HS-5 (cell line): ENCODE measurements at regions not wholly inside any gene's neighbourhood (a gene's known extent, or its start where the extent isn't known, plus 50 kb on each side); places are given as distances from the start of the nearest gene placed in this dataset.
"Not testable (repeated sequence)": the region's sequence is repeated elsewhere in the genome, so short reads cannot be mapped to it uniquely, and the experiment has no call there.

Source experiments
- DNase-seq: peaks from one replicate; pipeline ENCODE4 v3.0.0-alpha.2; 2012; ENCODE audit warnings: low read depth

- DNase-seq: no peak
Observed at GRCh38 chr3:182138393-182138792, 426.7 kb downstream of the SOX2 start.

DNA sequence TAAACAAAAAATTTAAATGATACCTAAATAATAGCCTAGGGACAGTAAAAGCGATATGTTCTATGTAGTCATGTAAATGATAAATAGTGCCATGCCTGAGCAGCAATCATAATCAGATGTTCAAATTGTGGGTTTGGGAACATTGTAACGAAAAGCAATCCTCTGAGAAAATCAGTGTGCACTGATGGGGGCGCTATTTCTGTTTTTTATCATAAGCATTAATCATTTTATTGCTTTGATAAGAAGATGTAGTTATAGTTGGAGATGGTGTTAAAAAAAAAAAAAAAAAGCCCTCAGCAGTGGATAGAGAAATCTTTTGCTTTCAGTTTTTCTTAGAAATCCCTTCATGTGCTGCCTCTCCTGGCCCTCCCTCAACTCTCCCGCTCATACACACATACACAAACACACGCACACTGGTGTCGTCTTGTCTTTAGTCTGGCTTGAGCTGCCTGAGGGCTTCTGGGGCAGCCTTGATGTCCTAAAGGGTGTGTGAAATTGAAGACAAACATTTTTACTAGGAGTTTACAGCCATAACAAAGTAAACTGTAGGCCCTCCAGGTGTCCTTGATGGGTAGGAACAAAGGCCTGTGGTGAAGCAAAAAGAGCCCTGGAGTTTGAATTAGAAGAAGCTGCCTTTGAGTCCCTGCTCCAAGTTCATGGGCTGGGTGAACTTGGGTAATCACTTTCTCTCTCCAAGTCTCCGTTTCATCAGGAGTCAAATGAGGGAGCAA is 428.1 kb downstream of the SOX2 start:
- DNase-seq: no peak

DNA sequence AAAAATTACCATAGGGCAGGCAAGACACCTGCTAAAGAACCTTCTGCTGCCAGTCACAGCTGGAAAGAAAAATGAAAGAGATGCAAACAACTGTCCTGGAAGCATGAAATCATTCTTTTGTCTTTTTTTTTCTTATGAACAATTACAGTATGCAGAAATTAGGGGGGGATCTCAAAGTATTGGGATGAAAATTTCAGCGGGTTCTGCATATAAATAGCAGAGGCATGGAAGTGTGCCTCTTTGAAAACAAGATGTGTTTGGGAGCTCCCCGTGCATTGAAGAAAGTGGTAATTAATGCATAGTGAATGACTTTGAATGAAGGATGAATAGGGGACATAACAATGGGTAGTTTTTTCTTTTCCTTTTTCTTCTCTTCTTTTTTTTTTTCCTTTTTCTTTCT is 431.2 kb downstream of the SOX2 start:
- no peak for DNase-seq

GRCh38 chr3:182143903-182144302 is 432.2 kb downstream of the SOX2 start:
- DNase-seq: no peak

- DNase-seq: no peak
Observed at GRCh38 chr3:182148360-182148759, 436.6 kb downstream of the SOX2 start.

DNA sequence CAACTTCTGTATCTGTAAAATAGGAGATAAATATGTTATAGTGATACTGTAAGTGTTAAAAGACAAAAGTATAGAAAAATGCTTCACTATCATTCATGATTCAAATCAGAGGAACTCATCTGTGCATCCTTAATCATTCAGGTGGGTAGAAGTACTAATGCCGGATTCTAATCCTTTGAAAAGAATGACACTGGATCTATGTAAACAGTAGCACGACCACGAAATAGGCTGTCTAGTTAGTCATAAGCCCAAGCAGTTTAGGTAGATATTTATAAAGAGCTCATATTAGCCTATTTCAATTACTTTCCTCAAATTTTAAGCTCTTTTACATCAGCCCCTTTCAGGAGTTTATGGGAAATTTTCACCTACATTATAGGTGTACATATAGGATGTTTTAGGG is 437.9 kb downstream of the SOX2 start:
- no peak for DNase-seq

GRCh38 chr3:182156326-182156725 is 444.6 kb downstream of the SOX2 start:
- DNase-seq: not testable (repeated sequence)

DNA sequence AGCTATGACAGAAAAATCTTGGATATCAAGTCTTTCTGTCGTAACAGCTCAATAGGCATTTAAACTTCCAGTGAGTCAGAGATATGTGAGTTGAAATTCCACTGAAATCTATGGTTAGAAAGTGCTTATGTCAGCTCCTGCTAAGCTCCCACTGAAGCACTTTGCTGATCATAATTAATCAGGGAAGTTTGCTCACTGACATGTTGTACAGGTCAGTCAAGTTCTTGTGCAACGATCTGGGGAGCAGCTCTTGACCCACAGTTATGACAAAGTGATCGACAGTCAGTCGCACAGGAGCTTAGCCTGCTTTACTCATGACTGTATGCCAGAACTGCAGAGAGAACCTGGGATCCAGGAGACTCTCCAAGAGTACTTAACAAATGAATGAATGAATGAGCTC is 453.5 kb downstream of the SOX2 start:
- DNase-seq: no peak

DNA sequence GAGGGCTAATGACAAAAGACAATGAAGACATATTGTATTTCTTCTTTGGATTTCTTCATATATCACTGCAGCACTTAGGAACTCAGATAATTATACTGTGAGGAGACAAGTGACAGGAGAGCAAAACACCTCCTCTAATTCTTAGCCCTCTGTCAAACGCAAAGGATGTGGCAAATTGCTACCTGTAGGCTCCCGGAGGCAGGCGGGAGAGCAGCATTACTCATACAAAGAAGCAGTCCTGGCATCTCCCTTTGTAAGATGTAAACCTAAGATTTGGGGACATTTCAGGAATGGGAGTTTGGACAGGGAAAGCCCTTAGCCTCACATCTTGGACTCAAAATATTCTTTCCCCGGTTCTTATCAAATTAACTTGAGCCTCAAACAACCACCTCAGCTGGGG is 460.8 kb downstream of the SOX2 start:
- DNase-seq: no peak

- no peak for DNase-seq
Observed at GRCh38 chr3:182178488-182179200, 466.9 kb downstream of the SOX2 start.

GRCh38 chr3:182179631-182180030 is 467.9 kb downstream of the SOX2 start:
- DNase-seq: no peak

GRCh38 chr3:182180654-182181385 is 469.1 kb downstream of the SOX2 start:
- DNase-seq: no peak

DNA sequence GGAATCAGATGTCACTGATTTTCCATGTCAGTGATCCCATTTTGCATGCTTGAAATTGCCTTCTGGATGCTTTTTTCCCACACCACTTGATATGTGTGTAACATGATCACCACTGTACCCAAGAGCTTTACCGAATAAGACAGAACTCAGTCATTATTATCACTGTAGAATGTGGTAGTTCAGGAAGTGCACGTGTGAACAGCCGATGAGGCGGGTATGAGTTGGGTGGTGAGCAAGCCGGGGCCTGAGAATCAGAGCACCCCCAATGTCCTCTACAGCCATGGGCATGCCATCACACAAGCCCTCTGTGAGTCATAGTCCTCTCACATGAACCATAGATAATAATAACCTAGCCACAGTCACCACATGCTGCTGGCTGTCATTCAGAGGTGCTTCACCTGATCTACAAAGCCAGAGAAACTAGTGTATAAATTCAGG is 470.8 kb downstream of the SOX2 start:
- DNase-seq: peak; percentile 36

DNA sequence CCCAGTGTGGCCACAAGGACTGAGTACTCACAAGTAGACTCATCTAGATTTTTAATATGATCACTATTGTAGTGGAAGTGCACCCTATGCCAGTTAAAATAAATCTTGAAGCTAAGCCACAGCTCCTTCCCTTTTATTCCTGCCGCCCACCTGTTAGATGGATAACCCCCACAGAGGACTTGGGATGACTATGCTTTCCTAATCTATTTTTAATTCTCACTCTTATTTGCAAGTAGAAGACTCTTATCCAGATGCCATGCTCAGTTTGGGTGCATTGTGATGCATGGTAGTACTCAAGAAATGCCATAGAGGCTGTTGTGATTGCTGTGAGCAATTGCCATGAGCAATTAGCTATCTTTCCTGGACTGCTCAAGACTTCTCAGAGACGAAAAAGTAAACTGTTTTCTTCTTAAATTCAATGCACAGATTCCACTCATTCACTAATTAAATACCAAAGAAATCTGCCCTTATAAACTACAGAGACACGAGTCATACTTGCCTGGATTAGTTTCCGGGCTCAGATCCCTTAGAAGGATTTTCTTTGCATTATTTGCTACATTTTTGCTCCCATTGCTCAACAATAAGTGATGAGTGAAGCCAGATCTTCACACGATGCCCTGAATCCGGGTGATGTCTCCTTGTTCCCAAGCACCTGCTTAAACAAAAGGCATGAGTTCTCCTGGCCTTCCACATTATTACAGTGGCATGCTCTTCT is 472.1 kb downstream of the SOX2 start:
- DNase-seq: peak; percentile 61

- no peak for DNase-seq
Observed at GRCh38 chr3:182185313-182185712, 473.6 kb downstream of the SOX2 start.

GRCh38 chr3:182190056-182190455 is 478.3 kb downstream of the SOX2 start:
- no peak for DNase-seq

DNA sequence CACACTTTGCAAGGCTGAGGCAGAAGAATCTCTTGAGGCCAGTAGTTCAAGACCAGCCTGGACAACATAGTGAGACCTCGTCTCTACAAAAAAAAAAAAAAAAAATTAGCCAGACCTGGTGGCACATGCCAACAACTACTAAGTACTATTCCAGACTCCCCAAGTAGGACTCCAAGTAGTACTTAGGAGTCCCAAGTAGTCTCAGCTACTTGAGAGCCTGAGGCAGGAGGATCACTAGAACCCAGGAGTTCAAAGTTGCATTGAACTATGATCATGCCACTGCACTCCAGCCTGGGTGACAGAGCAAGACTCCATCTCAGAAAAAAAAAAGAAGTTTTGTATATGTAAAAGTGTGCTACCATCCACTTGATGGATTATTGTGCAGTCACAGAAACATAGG is 486.6 kb downstream of the SOX2 start:
- no peak for DNase-seq

DNA sequence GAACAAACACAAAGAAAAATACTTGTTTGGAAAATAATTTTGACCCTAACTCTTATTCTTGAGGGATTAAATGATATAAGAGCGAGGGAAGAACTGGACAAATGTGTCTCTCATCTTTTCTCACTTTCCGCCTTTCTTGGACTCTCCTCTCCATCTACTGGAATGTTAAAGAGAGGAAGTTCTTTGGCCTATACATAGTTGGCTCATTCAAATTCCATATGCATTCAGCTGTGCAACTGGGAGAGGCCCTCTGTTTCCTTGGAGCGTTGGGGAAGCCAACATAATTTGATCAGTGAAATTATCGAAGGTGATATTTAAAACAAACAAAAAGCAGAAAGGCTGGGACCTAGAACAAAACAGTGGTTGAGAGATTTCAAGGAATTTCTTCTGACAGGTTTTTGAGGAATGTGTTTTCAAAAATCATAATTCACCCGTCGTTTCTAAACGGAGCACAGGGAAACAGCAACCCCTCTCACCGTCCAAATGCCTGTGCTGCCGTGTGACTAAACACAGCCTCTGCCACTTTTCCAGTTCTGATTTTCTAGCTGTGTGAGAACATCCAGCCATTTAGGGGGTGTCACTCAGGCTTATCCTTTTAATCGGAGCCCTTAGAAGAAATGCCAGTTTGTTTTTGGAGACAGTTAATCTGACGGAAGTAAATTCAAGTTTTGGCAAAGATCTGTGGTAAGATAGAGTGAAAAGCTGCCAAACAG is 489.9 kb downstream of the SOX2 start:
- no peak for DNase-seq

- peak; percentile 95 for DNase-seq
Observed at GRCh38 chr3:182212479-182213076, 500.9 kb downstream of the SOX2 start.

GRCh38 chr3:182214416-182214815 is 502.7 kb downstream of the SOX2 start:
- DNase-seq: no peak

- DNase-seq: no peak
Observed at GRCh38 chr3:182215881-182216280, 504.2 kb downstream of the SOX2 start.
